HG03060 (cell line): ENCODE measurements at regions not wholly inside any gene's neighbourhood (a gene's known extent, or its start where the extent isn't known, plus 50 kb on each side); places are given as distances from the start of the nearest gene placed in this dataset.
A peak's percentile ranks its signal among the peaks of the same experiment; 100 is the strongest.
"Not testable (repeated sequence)": the region's sequence is repeated elsewhere in the genome, so short reads cannot be mapped to it uniquely, and the experiment has no call there.

Source experiments
- ATAC-seq: cut with Tn5 transposase; IDR thresholded peaks from one replicate; pipeline ENCODE4 v1.9.1; 2021; ENCODE audit warnings: low read depth, moderate number of reproducible peaks; ENCODE audit not compliant: unreplicated experiment

DNA sequence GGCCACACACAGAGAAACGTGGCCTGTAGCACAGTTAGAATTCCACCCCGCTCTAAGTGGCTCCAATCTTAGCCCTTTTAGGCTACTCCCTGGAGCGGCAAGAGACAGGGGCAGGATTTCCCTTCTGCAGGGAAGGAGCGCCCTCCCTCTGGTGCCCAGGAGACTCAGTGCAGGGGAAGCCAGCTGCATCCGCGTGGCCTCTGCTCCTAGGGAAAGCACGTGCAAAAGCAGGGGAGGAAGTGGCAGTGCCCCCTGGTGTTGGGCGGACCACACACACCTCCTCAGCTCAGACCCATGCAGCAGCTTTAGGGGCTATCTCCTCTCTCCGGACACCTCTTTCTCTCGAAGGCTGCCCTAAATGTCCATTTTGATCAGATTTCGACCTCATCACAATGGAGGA, 50.0 kb downstream of the SPRING1 start:
- no peak for ATAC-seq

- no peak for ATAC-seq
These were observed 53.0 kb downstream of the SPRING1 start for GRCh38 chr12:116684891-116685290.

- peak; percentile 47 for ATAC-seq
These were observed 60.6 kb downstream of the SPRING1 start for GRCh38 chr12:116677202-116677661.

- ATAC-seq: no peak
These were observed 62.3 kb downstream of the SPRING1 start for GRCh38 chr12:116675339-116676107.

GRCh38 chr12:116674643-116675183, 63.2 kb downstream of the SPRING1 start:
- ATAC-seq: no peak

DNA sequence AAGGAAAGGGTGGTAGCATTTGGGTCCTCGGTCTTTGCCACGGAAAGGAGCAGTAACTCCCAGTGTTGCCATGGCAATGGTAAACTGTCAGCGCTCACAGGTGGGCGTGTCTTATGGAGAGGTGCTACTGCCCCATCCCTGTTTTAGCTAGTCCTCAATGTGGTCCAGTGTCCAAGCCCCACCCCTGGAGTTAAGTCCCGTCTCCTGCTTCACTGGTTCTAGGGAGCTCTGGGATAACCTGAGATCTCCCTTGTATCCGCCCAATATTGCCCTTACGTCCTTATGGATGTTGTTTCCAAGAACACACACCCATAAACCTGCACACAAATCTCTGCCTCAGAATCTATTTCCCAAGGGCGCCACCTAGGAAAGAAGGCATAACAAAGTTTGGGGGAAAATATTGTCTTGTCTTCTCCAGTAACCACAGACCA, 64.2 kb downstream of the SPRING1 start:
- no peak for ATAC-seq

- ATAC-seq: no peak
These were observed 64.9 kb downstream of the SPRING1 start for GRCh38 chr12:116672842-116673516.

DNA sequence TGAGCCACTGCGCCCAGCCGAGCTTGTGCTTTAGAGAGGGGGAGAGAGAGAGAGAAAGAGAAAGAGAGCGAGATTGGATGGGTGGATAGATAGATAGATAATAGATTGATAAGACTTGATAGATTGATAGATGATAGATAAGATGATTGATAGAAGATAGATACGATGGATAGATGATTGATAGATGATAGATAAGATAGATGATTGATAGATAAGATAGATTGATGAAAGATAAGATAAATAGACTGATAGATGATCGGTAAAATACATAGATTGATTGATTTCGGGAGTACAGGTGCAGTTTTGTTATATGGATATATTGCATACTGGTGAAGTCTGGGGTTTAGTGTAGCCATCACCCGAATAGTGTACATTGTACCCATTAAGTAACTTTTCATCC, 65.9 kb downstream of the SPRING1 start:
- no peak for ATAC-seq

GRCh38 chr12:116670859-116671258, 67.0 kb downstream of the SPRING1 start:
- ATAC-seq: no peak

DNA sequence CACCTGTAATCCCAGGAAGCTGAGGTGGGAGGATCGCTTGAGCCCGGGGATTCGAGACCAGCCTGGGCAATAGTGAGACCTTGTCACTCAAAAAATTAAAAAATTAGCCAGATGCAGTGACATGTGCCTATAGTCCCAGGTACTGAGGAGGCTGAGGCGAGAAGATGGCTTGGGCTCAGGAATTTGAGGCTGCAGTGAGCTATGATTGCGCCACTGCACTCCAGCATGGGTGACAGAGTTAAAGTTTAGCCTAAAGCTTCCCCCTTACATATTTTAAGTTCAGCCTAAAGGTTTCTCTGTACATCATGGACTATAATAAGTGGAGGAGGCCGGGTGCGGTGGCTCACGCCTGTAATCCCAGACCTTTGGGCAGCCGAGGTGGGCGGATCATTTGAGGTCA, 70.1 kb downstream of the SPRING1 start:
- ATAC-seq: no peak

- ATAC-seq: not testable (repeated sequence)
These were observed 71.0 kb downstream of the SPRING1 start for GRCh38 chr12:116666829-116667228.

GRCh38 chr12:116666305-116666673, 71.6 kb downstream of the SPRING1 start:
- no peak for ATAC-seq

DNA sequence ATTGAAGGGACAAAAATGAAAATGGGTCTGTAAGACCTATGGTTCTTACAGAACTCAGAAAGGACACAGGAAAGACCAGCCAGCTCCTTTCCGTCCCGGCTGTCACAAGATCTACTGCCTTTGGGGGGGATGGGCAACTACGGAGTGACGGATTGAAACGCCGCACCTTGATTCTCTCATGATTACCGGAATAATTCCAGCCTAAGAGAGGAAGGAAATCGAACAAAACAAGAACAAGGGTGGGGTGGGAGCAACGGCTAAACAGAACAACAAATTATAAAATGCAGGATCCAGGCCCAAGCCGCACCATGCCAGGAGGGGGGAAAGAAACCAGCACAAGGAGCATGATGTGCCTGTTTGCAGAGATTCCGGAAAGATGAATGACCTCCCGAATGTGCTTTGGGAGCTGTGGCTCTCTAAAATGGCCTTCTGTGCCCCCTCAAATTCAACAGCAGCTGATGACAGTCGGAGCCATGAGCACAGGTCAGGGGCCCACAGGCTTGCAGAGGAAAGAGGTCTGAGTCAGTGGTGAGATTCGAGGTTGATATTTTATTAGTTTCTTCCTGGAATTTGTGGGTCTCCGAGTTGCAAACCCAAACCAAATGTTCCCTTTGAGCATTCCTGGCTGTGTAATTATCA, 72.1 kb downstream of the SPRING1 start:
- ATAC-seq: no peak

DNA sequence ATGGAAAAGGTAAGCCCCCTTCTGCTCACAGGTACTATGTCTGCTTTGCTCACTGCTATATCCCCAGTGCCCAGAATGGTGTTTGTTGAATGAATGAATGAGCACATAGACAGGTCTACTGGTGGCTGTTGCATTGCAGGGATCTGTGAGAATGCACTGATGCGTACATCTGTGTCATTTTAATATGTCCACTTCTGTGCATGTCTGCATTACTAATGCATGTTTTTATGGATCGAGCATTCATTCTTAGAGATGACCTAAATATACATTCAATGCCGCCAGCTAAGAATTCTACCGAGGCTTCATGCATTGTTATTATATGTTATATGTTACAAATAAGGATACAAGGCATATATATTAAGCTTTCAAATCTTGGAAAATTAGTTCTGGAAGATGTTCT, 73.8 kb downstream of the SPRING1 start:
- no peak for ATAC-seq

- no peak for ATAC-seq
These were observed 75.2 kb downstream of the SPRING1 start for GRCh38 chr12:116662612-116663144.

GRCh38 chr12:116661341-116661740, 76.5 kb downstream of the SPRING1 start:
- no peak for ATAC-seq

- not testable (repeated sequence) for ATAC-seq
These were observed 77.1 kb downstream of the SPRING1 start for GRCh38 chr12:116660740-116661139.

GRCh38 chr12:116659771-116660481, 77.9 kb downstream of the SPRING1 start:
- no peak for ATAC-seq

GRCh38 chr12:116657921-116658495, 79.9 kb downstream of the SPRING1 start:
- ATAC-seq: no peak

- ATAC-seq: no peak
These were observed 81.6 kb downstream of the SPRING1 start for GRCh38 chr12:116656306-116656705.
